GM12873 (cell line): ENCODE measurements at regions not wholly inside any gene's neighbourhood (a gene's known extent, or its start where the extent isn't known, plus 50 kb on each side); places are given as distances from the start of the nearest gene placed in this dataset.

Experiments
- TF ChIP-seq, protein P1 (sequence below): IDR thresholded peaks from 2 replicates; pipeline ENCODE4 v1.5.1; 2012; ENCODE audit warnings: low read depth, mild to moderate bottlenecking, moderate library complexity, low read length, control low read depth; ENCODE audit not compliant: insufficient read depth; ENCODE audit errors: missing control alignments

DNA sequence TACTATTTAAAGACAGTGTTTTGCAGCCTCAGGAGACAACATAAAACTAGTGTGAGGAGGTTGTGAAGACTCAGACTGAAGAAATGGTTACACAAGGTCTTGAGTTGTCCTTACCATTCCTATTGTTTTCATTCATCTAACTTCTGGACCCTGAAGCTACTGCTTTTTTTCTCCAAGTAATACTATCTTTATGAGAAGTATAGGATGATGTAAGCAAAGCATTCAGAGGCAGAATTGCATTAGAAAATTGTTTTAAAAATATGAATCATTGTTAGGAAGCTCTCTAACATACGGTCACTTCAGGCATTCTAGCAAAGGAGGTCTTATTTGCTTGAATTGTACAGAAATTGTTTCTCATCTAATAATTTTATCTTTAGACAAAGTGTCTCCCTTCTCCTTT, 357.8 kb downstream of the TLL1 start:
- TF ChIP-seq, protein P1, sequence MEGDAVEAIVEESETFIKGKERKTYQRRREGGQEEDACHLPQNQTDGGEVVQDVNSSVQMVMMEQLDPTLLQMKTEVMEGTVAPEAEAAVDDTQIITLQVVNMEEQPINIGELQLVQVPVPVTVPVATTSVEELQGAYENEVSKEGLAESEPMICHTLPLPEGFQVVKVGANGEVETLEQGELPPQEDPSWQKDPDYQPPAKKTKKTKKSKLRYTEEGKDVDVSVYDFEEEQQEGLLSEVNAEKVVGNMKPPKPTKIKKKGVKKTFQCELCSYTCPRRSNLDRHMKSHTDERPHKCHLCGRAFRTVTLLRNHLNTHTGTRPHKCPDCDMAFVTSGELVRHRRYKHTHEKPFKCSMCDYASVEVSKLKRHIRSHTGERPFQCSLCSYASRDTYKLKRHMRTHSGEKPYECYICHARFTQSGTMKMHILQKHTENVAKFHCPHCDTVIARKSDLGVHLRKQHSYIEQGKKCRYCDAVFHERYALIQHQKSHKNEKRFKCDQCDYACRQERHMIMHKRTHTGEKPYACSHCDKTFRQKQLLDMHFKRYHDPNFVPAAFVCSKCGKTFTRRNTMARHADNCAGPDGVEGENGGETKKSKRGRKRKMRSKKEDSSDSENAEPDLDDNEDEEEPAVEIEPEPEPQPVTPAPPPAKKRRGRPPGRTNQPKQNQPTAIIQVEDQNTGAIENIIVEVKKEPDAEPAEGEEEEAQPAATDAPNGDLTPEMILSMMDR, result no peak

DNA sequence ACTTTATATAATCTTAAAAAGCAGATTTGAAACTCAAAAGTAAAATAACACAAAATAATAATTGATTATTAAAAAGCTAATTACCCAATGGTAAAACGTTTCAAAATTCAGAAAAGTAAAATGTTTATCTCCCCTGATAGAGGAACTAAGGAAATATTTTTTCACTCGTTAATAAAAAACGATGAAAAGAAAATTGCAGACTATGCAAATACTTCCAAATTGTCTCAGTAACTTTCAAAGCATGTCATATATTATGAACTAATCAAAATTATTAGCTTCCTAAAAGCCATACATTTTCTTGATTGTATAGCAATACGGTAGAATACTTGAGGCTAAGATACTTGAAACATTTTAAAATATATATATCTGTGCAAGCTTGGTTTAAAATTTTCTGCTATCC, 366.3 kb downstream of the TLL1 start:
- TF ChIP-seq, protein P1, result no peak

DNA sequence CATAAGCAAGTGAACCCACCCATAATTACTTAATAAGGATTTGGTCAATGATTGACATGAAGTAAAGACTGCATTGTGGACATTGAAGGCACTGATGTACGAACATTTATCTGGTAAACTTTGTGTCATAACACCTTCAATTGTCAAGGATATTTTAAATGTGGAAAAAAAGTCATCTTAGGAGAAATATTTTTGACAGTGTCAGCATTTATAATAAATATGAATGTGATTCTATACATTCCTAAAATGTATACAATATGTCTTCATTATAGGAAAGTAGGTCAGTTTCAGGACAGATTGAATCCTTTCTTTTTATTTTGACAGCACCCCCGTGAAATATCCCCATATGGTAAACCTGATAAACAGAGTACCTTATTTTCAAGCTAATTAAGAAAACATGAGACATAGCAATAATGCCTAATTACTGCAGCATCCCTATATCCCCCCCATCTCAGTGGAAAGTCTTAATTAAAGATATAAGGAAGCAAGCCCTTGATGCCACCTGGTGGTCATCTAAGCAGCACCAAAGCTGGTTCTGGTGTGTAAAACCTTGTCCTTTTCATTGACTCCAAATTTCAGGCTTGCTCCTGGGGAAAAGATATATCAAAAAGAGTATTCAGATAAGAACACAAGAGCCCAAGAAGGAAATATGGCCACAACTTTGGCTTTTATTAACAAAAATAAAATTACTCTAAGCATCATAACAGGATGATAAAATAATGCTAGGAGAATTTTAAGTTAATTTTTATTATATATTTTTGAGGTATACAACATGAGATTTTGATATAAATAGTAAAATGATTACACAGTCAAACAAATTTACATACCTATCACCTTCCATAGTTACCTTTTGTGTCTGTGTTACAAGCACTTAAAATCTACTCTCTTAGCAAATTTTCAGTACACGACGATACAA, 379.7 kb downstream of the TLL1 start:
- TF ChIP-seq, protein P1, result peak; percentile 42

DNA sequence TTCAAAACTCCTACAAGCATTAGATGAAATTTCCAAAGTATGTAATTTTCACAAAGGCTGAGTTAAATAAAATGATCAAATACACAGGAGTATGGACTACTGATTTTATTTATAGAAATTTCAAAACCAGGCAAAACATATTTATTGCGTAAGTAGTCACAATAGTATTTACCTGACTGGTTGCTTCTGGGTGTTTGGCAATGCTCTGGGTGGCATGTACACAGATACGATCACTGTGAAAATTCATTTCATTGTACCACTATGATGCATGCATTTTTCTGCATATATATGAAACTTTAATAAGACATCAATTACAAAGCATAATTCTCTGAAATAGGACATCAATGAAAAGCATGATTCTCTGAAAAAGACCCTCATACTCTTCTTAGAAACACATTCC, 384.2 kb downstream of the TLL1 start:
- TF ChIP-seq, protein P1, result no peak

DNA sequence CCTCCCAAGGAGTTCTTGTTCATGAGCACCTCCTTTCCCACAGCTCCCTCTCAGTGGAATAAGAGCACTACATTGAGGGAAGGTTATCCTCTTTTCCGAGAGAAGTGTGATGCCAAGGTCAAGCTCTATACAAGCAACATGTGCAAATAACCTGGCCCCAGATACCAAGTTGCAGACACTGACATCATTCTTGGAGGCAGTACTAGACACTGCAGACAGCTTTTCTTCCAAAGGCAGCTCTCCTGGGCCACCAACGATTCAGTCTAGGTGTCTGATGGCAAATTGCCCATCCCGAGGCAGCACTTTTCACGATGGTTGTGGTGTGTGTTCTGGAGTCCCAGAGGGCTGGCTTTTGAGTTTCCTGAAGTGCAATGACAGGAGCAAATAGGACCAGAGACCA, 384.9 kb downstream of the TLL1 start:
- TF ChIP-seq, protein P1, result no peak

DNA sequence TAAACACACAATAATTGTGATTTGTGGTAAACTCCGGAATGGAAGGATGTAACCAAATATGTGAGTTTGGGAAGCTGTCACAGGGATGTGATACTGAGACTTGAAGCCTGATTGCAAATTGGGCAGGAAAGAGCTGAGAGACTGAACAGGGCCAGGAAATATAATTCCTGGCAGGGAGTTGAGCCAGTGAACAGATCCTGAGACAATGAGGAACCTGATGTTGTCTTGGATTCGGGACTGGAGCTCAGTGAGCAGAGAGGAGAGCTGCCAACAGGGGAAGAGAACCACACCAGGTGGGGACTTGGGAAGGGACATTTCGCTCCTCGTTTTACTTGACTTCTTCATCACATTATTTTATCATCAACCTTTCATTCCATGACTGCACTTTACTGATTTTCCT, 386.0 kb downstream of the TLL1 start:
- TF ChIP-seq, protein P1, result no peak

DNA sequence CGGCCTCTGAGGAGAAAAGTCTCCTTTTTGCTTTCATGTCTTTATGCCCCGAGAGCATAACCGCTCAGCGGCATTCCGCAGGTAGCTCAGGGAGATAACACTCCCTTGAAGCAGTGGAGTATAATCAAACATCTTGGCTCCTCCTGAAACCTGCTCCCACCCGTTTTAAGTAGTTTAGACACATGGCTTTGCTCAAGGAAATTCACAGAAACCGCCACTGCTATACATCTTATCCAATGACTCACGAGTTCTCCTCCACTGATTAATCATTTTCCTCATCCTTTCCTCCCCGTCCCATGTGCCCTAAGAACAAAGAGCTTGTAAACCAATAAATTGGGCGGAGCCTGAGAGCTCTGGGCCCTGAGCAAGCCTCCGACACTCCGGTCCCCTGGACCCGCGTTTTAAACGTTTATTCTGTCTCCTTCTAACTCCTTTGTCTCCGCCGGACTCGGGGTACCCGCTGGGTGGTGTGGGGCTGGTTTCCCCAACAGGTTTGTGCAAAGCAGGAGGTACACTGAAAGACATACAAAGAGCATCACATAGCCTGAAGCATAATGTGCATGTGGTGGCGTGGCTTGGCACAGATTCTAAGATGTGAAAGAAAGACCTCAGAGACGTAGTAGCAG, 401.2 kb downstream of the TLL1 start:
- TF ChIP-seq, protein P1, result no peak
